Epithelial cell of esophagus (primary cell): ENCODE measurements at regions not wholly inside any gene's neighbourhood (a gene's known extent, or its start where the extent isn't known, plus 50 kb on each side); places are given as distances from the start of the nearest gene placed in this dataset.
"Not testable (repeated sequence)": the region's sequence is repeated elsewhere in the genome, so short reads cannot be mapped to it uniquely, and the experiment has no call there.

Source experiments
- DNase-seq: peaks from one replicate; pipeline ENCODE4 v3.0.0; 2010; ENCODE audit warnings: low read depth
- H3K4me3 ChIP-seq: 2 replicates; pipeline ENCODE4 v1.5.1; 2011; ENCODE audit warnings: mild to moderate bottlenecking, low read length, control low read depth
- TF ChIP-seq, protein P1 (sequence below): IDR thresholded peaks from 2 replicates; pipeline ENCODE4 v1.5.1; 2011; ENCODE audit warnings: low read depth, mild to moderate bottlenecking, low read length, control low read depth, inconsistent platforms; ENCODE audit not compliant: insufficient read depth; ENCODE audit errors: missing control alignments

- TF ChIP-seq, protein P1, sequence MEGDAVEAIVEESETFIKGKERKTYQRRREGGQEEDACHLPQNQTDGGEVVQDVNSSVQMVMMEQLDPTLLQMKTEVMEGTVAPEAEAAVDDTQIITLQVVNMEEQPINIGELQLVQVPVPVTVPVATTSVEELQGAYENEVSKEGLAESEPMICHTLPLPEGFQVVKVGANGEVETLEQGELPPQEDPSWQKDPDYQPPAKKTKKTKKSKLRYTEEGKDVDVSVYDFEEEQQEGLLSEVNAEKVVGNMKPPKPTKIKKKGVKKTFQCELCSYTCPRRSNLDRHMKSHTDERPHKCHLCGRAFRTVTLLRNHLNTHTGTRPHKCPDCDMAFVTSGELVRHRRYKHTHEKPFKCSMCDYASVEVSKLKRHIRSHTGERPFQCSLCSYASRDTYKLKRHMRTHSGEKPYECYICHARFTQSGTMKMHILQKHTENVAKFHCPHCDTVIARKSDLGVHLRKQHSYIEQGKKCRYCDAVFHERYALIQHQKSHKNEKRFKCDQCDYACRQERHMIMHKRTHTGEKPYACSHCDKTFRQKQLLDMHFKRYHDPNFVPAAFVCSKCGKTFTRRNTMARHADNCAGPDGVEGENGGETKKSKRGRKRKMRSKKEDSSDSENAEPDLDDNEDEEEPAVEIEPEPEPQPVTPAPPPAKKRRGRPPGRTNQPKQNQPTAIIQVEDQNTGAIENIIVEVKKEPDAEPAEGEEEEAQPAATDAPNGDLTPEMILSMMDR, result no peak
These were observed 149.9 kb upstream of the PTPN1 start for GRCh38 chr20:50360218-50360672.

DNA sequence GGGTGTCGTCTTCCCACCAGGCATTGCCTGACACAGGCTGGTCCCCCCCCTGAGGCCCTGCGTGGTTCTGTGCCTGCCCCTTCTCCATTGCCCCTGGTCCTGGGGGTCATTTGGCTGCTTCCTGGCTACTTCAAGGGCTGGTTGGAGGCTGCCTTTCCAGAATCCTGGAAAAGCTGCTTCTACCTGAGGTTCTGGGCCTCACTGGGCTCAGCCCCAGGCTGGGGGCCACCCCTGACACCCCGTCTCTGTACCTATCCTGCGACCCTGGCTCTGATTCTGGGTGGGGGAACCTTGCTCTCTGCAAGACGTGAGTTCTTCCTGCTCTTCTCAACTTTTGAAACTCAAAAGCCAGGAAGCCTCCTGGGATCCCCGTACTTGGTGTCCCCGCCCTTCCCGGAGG is 149.3 kb upstream of the PTPN1 start:
- TF ChIP-seq, protein P1, result no peak
- H3K4me3 ChIP-seq, result no peak overlapping the region
- no peak for DNase-seq

More at GRCh38 chr20:50360218-50360672, 149.9 kb upstream of the PTPN1 start:
- DNase-seq, result no peak
- H3K4me3 ChIP-seq, result no peak overlapping the region

- DNase-seq, H3K4me3 ChIP-seq: not testable (repeated sequence)
These were observed 148.0 kb upstream of the PTPN1 start for GRCh38 chr20:50362177-50362576.

- H3K4me3 ChIP-seq, result no peak overlapping the region
- no peak for DNase-seq
- TF ChIP-seq, protein P1, result no peak
These were observed 147.2 kb upstream of the PTPN1 start for GRCh38 chr20:50363027-50363426.

DNA sequence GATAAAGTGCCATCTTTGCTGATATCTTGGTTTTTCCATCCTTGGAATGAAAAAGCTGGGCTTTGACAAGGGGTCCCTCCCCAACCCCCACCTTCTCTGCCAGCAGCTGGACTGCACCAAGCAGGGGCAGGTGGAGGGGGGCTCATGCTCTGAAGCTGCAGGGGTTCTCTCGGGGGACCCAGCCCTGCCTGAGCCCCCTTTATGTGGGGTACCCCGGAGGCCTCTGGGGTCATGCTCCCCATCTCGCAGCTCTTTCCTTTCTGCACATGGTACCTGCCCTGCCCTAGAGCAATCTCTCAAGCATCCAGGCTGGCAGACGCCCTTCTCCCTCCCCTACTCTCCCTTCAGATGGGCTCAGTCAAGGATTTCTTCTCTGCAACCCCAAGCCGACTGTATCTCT is 146.7 kb upstream of the PTPN1 start:
- H3K4me3 ChIP-seq, result no peak overlapping the region
- no peak for DNase-seq
- TF ChIP-seq, protein P1, result no peak

- no peak overlapping the region for H3K4me3 ChIP-seq
- no peak for DNase-seq
- TF ChIP-seq, protein P1, result no peak
These were observed 145.6 kb upstream of the PTPN1 start for GRCh38 chr20:50364542-50364941.

DNA sequence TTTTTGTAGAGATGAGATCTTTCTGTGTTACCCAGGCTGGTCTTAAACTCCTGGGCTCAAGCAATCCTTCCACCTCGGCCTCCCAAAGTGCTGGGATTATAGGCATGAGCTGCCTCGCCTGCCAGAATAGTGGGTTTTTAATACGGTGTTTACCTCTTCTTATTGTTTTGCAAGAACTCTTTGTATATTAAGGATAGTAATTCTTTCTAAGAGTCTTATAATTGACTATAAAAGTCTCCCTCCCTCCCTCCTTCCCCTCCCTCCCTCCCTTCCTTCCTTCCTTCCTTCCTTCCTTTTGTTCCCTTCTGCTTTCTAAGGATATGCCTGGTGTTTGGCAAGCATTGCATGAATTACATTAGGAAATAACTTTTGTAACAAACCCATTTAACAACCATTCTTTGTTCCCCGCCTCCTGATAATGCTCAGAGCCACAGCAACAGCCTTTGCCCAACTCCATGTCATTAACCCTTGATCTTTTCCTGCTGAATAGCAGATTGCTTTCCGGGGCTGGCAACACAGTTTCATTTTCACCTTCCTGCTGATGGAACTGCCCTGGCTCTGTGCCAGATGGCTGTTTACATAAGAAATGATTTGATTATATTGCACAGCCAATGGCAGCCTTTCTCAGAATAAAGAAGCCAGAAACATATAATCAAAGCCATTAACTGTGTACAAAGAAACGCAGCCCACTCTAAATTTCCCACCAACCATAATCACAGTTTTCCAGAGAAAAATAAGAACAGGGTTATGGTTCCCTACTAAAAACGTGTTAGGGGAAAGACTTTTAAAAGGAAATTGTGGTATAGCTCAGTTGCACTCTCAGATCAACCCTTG is 143.7 kb upstream of the PTPN1 start:
- peak; percentile 76 for DNase-seq
- no peak overlapping the region for H3K4me3 ChIP-seq
- TF ChIP-seq, protein P1, result no peak
